Putamen (tissue), 1 donor: ENCODE measurements at regions not wholly inside any gene's neighbourhood (a gene's known extent, or its start where the extent isn't known, plus 50 kb on each side); places are given as distances from the start of the nearest gene placed in this dataset.
"Not testable (repeated sequence)": the region's sequence is repeated elsewhere in the genome, so short reads cannot be mapped to it uniquely, and the experiment has no call there.

ENCODE experiments used
- DNase-seq: peaks from one replicate; pipeline ENCODE4 v3.0.0-alpha.2; 2016; ENCODE audit warnings: low spot score

DNA sequence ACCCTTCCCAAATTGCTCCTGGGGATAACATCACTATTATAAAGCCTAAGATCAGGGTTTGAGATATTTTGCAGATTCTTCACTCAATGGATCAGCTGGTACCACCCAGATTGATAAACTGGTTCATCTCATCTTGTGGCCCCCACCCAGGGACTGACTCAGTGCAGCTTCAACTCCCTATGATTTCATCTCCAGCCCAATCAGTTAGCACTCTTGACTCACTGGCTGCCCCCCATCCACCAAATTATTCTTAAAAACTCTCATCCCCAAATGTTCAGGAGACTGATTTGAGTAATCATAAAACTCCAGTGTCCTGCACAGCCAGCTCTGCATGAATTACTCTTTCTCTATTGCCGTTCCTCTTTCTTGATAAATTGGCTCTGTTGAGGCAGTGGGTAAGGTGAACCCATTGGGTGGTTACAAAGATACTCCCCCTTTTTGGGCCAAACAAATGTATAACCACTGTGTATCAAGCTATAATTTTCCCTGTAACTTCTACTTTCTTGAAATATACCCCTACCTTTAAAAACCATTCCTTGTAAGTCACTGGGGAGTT lies 263.3 kb upstream of the IL12B start:
- no peak for DNase-seq

DNA sequence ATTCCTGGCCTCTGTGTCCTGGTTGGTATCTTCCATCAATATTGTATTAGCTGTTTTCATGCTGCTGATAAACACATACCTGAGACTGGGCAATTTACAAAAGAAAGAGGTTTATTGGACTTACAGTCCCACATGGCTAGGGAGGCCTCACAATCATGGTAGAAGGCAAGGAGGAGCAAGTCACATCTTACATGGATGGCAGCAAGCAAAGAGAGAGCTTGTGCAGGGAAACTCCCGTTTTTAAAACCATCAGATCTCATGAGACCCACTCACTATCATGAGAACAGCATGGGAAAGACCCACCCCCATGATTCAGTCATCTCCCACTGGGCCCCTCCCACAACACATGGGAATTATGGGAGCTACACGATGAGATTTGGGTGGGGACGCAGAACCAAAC lies 265.3 kb upstream of the IL12B start:
- DNase-seq, result not testable (repeated sequence)

DNA sequence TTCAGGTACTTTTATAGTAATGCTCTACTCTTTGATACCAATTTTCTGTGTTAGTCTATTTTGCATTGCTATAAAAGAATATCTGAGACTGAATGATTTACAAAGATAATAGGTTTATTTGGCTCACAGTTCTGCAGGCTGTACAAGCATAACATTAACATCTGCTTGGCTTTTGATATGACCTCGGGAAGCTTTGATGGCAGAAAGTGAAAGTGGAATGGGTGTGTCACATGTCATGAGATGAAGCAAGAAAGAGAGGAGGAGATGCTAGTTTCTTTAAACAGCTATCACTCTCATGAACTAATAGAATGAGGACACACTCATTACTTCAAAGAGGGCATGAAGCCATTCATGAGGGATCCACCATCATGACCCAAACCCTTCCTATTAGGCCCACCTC lies 270.9 kb upstream of the IL12B start:
- DNase-seq, result no peak

DNA sequence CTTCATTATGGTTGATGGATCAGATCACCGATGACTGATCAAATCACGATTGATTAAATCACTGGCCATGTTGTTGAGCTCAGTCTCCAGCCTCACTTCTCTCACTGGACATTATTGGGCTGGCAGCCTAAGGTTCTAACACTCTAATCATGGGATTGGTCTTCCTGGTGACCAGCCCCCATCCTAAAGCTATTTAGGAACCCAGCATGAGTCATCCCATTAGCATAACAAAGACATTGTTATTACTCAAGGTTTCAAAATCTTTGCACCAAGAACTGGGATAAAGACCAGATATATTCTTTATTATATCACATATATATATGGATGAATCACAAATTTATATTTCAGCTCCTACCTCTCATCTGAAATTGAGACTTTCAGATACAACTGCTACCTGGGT lies 272.1 kb upstream of the IL12B start:
- DNase-seq, result no peak

DNA sequence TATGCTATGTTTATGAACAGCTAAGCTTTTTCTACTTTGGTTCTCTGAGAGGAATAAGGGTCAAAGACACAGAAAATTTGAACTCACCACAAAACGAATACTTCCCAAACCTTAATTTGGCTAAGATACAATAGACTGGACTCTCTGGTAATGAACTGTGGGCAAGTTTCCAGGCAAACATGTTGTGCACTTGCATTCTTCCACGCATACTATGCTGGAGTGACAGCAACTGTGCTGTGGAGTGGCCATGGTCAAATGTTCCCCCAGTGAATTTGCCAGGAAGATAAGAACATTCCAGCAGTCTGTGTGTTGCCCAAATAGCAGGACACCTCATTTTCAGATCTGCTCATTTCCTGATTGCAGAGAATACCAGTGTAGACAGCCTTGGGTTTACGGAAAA lies 275.3 kb upstream of the IL12B start:
- DNase-seq, result no peak

DNA sequence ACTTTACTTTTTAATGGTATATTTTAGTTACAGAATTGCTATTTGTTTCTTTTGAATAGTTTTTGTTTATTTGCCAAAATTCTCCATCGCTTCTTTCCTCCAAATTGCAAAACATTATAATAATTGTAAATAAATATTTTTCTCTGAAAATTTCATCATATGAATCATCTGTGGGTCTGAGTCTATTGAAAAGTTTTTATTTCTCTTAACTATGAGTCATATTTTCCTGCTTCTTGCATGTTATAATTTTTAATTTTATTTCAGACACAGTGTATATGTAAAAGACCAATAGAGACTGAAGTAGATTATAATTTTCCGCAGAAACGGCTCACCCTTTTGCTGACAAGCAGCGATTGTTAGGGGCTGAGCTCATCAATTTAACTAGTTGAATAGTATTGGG lies 279.1 kb upstream of the IL12B start:
- no peak for DNase-seq

DNA sequence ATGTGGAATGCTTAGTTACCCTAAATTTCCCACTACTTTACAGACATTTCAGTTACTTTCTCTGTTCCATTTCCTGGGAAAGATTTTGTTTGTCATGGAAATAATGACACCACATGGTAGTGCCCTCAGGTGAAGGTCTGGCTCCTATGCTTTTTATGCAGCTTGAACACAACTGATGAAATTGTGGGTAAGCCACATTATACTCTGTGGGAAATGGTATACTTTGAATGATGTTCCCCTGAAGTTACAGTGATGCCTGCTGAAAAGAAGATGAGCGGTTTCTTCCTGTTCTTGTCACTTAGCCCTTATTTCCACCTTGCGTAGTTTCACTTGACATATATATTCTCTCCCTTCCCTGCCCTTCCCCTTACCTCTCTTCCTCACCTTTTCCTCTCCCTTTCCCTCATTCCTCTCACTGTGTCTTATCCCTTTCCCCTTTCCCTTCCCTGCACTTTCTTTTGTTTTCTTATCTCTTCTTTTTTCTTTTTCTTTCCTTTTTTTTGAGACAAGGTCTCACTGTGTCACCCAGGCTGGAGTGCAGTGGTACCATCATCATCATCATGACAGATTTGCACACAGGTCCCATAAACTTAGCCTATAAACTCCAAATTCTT lies 280.8 kb upstream of the IL12B start:
- DNase-seq, result no peak

DNA sequence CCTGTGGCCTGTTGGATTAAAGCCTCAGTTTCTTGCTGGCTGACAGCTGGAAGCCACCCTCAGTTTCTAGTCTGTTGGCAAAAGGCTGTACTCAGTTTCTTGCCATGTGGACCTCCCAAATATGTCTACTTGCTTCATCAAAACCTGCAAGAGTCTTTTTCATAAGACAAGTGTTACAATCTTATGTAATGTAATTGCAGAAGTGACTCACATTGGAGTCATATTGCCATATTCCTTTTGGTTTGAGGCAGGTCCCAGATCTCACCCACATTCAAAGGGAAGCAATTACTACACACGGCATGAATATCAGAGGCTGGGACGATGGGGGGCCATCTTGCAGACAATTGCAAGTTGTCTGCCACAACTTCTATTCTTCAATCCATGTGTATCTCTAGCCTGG lies 286.7 kb upstream of the IL12B start:
- peak; percentile 19 for DNase-seq

DNA sequence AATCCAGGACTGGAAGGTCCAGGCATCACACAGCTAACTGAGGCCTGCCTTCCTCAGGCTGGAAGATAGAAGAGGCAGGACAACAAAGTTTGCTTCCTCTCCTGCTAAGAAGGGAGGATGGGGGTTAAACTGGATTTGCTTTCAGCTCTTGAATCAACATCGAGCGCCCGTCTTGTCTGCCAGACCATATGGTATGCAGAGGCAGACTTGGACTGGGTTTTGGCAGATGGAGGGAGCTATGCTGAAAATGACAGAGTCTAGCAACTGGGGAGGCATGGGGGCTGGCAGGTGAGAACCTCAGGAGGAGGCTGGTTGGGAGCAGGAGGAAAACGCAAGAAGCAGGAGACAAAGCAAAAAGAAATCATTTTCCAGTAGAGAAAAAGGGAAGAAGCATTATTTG lies 289.5 kb upstream of the IL12B start:
- no peak for DNase-seq

DNA sequence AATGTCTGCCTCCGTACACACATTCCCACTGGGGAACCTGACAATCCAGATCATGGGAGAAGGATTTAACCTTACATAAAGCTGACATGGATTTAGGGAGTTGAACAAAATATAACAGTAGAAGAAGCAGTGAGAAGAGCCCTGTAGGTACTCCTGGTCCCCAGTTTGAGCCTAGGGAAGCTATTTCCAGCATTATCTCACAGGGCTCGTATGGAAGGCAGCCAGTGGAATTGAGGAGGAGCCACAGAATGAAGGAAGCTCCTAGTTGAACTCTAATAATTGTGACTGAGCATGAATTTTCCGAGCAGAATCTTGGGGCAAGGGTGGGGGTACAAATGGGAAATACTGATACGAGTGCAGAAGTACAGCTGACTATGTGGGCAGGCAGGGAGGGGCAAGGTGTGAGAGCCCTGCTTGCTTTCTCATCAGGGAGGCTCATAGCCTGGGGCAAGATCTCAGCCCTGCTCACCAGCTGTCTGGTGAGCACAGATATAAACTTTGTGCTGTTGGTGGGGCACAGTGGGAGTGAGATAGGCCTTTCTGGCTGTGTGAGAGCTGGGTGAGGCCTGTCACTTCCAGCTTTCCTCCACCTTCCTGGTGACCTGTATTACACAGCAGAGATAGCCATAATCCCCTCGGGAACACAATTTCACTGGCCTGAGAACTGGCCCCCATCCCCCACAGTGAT lies 290.7 kb upstream of the IL12B start:
- no peak for DNase-seq

DNA sequence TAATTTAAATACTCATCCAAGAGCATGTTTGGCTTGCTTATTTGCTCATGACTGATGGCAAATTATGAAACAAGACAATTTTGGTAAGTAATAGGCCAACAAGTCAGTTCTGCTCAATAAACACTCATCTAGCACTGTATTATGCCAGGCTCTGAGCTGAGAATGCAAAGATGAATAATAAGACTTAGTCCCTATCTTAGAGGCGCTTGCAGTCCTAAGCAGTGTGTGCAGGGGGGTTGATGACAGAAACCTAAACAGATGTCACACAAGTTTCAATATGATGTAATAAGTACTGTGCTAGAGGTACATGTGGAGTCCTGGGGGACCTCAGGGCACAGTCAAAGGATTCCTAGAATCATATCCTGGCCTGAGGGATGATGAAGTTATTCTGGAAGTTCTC lies 287.6 kb upstream of the ADRA1B start:
- no peak for DNase-seq

DNA sequence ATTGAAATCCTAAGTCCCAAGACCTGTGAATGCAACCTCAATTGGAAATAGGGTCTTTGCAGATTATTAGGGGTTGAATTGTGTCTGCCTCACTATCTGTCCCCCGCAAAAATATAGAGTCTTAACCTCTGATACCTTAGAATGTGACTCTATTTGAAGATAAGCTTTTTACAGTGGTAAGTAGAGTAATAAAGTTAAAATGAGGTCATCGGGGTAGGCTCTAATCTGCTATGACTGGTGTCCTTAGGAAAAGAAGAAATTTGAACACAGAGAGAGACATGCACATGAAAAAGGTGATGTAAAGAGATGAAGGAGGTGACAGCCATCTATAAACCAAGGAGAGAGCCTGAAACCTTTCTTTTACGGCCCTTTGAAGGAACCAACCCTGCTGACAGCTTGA lies 287.1 kb upstream of the ADRA1B start:
- no peak for DNase-seq

DNA sequence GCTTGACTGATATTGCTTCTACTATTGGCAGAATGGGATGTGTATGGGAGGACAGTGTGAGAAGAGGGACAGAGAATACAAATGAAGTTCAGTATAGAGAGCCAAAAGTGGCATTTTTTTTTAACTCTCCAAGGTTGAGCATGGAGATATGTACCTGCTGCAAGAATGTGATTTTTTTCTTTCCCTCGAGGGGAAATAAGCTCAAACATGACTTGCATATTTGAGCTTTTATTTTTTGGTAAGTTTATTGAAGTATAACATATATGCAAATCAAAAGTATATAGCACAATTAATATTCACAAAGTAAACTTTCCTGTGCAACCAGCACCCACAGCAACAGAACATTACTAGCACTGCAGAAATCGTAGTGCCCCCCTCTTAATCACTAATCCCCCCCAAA lies 285.7 kb upstream of the ADRA1B start:
- DNase-seq, result no peak

DNA sequence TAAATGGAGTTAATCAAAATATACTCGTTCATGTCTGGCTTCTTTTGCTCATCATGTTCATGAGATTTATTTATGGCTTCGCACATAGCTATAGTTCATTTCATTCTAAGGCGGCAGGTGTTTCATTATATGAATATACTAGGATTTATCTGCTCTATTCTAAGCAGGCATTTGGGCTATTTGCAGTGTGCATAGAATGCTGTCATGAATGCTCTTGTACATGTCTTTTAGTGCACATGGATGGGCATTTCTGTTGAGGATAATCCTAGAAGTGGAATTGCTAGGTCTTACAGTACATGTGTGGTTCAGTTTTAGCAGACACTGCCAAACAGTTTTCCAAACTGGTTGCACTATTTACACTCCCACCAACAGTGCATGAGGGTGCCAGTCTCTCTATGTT lies 285.3 kb upstream of the ADRA1B start:
- DNase-seq, result no peak

DNA sequence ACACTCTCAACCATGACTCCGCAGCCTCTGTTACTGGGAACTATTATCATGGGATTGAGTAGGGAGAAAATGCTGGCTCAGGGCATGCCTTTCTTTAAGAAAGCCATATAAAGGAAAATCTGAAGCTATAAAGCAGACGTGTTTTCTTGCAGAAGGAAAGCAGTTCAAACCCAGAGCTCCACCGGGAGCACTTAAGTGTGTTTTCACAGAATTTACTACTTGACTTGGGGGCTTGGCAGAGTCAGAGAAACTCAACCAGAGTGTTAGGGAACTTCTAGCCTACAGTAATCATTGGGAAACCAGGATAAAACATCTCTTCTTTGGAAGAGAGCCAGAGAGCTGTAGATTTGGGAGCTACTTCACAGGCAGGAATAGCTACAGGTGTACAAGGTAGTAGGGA lies 283.4 kb upstream of the ADRA1B start:
- DNase-seq, result no peak

DNA sequence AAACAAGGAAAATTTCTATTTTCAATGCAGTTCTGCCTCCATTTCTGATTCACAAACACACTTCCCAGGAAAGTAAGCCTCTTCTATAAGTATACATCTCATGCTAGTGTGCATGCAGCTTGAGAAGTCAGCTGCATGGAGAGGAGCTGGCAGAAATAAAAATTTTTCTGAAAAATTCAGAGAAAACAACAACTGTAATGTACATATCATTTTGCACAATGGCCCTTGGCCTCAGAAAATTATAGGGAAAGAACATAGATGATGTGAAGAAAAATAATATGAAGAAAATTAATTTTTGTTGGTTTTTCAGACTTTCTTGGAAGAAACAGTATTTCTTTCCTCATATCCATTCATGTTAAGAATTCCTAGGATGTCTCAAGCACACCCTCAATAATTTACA lies 277.8 kb upstream of the ADRA1B start:
- no peak for DNase-seq

DNA sequence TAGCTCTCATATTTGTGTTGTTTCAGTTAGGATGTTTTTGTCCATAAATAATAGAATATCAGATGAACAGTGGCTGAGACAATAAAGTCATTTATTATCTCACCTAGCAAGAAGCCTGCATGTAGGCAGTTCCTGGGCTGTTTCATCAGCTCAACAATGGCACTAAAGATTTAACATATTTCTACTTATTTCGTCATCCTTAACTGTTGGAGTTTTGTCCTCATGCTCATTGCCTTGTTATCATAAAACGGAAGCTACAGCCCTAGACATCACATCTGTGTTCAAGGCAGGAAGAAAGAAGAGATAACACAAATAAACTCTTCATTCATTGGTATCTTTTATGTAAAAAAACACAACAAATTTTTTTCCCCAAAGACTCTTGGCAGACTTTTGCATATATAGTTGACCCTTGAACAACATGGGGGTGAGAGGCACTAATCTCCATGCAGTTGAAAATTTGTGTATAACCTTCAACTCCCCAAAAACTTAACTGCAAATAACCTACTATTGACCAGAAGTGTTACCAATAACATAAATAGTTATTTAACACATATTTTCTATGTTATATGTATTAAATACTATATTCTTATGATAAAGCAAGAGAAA lies 277.2 kb upstream of the ADRA1B start:
- no peak for DNase-seq

DNA sequence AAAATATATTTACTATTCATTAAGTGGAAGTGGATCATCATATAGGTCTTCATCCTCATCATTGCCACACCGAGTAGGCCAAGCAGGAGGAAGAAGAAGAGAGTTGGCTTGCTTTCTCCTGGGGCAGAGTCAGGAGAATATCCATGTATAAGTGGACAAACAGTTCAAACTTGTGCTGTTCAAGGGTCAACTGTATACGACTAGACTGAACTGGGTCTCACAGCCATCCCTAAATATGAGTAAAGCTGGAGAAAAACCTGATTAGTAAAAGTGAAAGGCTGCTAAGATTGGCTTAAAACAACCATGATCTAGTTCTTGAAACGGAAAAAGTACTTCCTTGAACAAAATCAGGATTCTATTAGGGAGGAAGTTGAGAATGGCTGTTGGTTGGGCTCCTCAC lies 276.7 kb upstream of the ADRA1B start:
- DNase-seq, result no peak

DNA sequence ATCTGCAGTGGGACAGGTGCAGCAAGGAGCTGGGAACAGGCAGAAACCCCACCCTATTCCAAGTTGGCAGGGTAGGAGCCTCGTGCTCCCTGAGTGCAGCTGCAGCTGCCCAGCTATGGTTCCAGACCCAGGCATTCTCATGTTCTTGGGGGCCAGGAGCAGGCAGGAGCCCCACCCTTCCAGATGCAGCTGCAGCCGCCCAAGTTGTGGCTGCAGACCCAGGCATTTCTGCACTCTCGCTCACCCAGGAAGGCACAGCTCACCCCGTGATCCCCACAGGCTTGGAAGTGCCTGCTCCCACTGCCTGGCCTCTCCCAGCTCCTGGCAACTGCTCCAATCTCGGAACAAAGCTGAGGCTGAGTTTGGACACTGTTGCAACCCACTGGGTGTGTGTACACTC lies 275.8 kb upstream of the ADRA1B start:
- DNase-seq, result no peak

DNA sequence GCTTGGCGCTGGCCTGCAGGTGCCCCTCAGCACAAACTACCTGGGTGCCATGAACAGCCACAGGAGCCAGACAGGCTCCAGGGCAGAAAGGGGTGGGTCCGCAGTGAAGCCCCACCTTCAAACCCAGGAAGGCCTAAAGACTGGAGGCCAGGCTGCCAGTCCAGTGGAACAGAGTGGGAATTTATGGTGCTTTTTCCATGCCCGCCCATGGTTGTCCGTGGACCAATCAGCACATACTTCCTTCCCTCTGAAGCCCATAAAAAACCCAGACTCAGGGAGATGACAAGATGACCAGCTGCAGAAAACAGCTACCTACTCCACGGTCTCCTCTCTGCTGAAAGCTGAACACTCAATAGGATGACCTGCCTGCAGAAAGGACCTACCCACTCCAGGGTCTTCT lies 275.4 kb upstream of the ADRA1B start:
- DNase-seq, result no peak

DNA sequence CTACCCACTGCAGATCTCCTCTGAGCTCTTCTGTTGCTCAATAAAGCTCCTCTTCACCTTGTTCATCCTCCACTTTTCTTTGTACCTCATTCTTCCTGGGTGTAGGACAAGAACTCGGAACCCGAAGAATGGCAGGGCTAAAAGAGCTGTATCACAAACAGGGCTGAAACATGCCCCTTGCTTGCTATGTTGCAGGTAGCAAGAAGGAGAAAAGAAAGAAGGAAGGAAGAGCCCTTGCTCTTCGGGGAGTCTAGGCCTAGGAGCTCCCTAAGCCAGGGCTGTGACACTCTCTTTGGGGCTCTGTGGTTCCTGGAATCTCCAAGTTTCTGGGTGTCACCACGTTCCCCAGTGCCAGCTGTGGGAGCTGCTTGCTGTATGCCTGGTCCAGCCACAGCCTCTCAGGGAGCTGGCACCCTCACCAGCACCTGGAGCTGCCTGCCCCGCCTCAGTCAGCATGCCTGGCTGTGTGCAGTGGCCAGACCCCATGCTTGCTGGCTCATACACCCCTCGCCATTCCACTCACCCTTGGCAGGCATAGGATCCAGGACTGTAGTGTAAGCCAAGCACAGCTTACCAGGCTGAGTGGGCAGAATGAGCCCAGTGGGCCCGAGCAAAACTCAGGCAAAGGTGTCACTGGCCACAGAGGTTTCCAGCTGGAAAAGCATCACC lies 274.8 kb upstream of the ADRA1B start:
- no peak for DNase-seq

DNA sequence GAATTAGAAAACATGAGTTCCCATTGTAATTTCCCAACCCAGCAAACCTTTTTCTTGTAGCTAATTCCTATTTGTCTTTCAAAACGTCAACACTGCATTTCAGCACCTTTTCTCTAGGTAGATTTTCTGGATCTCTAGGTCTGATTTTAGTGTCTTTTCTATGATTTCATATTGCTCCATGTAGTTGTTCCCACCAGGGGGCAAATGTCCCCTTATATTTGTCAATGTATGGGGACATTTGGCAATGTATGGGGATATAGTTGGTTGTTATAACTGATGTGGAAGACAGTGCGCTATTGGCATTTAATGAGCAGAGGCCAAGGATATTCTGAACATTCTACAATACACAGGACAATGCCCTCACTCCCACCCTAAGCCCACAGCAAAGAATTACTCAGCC lies 273.9 kb upstream of the ADRA1B start:
- DNase-seq, result no peak

DNA sequence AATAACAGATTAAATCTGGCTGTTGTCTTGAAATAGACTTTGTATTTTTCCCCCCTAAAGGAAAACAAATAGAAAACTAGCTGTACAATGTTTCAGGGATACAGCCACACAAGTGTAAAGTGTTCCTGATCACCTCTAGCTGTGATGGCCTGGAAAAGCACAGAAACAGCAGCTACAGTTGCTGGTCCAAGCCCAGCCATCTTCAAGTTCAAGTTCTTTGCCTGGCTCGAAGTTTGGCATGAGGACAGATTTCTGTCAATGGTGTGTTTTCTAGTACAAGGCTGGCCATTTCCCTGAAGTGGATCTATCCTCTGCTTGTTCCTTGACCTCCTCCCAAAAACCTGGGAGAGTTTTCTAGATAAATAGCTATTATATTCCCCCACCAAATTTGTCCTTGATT lies 272.2 kb upstream of the ADRA1B start:
- DNase-seq, result no peak
